Stimulated activated CD8-positive, alpha-beta memory T cell treated with anti-CD3 and anti-CD28 coated beads, Interleukin-7, amount 100 ng/mL, for 1 hour (primary cell): ENCODE measurements at regions not wholly inside any gene's neighbourhood (a gene's known extent, or its start where the extent isn't known, plus 50 kb on each side); places are given as distances from the start of the nearest gene placed in this dataset.
"Not testable (repeated sequence)": the region's sequence is repeated elsewhere in the genome, so short reads cannot be mapped to it uniquely, and the experiment has no call there.

ENCODE experiments used
- DNase-seq, 2 donors: peaks; one replicate each; pipeline ENCODE4 v3.0.0-alpha.2; 2020; ENCODE audit warnings: low read depth in 2 of 2

GRCh38 chr10:44278837-44279324 lies 106.0 kb downstream of the CXCL12 start:
- no peak for DNase-seq

GRCh38 chr10:44268435-44268948 lies 116.4 kb downstream of the CXCL12 start:
- not testable (repeated sequence) for DNase-seq

- no peak for DNase-seq
Observed at GRCh38 chr10:44267007-44267406, 117.9 kb downstream of the CXCL12 start.

GRCh38 chr10:44264244-44264643 lies 120.7 kb downstream of the CXCL12 start:
- DNase-seq: no peak

- no peak for DNase-seq
Observed at GRCh38 chr10:44263771-44264170, 121.1 kb downstream of the CXCL12 start.

- DNase-seq: no peak
Observed at GRCh38 chr10:44262551-44263251, 122.2 kb downstream of the CXCL12 start.

- no peak for DNase-seq
Observed at GRCh38 chr10:44261710-44262455, 123.0 kb downstream of the CXCL12 start.

GRCh38 chr10:44261296-44261695 lies 123.6 kb downstream of the CXCL12 start:
- no peak for DNase-seq

GRCh38 chr10:44260286-44260928 lies 124.5 kb downstream of the CXCL12 start:
- DNase-seq: no peak

- DNase-seq: no peak
Observed at GRCh38 chr10:44259090-44259874, 125.6 kb downstream of the CXCL12 start.

GRCh38 chr10:44258460-44259089 lies 126.3 kb downstream of the CXCL12 start:
- DNase-seq: no peak

- no peak for DNase-seq
Observed at GRCh38 chr10:44258019-44258418, 126.9 kb downstream of the CXCL12 start.

GRCh38 chr10:44253769-44254462 lies 131.0 kb downstream of the CXCL12 start:
- no peak for DNase-seq

GRCh38 chr10:44252631-44253030 lies 132.3 kb downstream of the CXCL12 start:
- not testable (repeated sequence) for DNase-seq

GRCh38 chr10:44249933-44250332 lies 135.0 kb downstream of the CXCL12 start:
- DNase-seq: not testable (repeated sequence)

- DNase-seq: no peak
Observed at GRCh38 chr10:44249490-44249889, 135.4 kb downstream of the CXCL12 start.

- not testable (repeated sequence) for DNase-seq
Observed at GRCh38 chr10:44246700-44247099, 138.2 kb downstream of the CXCL12 start.

- DNase-seq: not testable (repeated sequence)
Observed at GRCh38 chr10:44246287-44246686, 138.6 kb downstream of the CXCL12 start.

GRCh38 chr10:44245601-44245938 lies 139.3 kb downstream of the CXCL12 start:
- no peak for DNase-seq

- DNase-seq: no peak
Observed at GRCh38 chr10:44244745-44245600, 139.9 kb downstream of the CXCL12 start.
